Right lobe of liver (tissue), 4 donors: ENCODE measurements at regions not wholly inside any gene's neighbourhood (a gene's known extent, or its start where the extent isn't known, plus 50 kb on each side); places are given as distances from the start of the nearest gene placed in this dataset.

ENCODE experiments used
- POLR2A ChIP-seq: fragments of 450-650 bp; IDR thresholded peaks from one replicate; pipeline ENCODE4 v1.6.1; 2017; ENCODE audit warnings: antibody characterized with exemption, mild to moderate bottlenecking
- TF ChIP-seq, protein P1 (sequence below), 4 donors: fragments of 200-600 bp in 3 of 4; fragments of 450-650 bp in 1 of 4; IDR thresholded peaks; one replicate each; pipeline versions ENCODE4 v1.5.1 to v1.8.0; 2016 to 2022; ENCODE audit warnings: antibody characterized with exemption in 4 of 4, mild to moderate bottlenecking in 2 of 4
- donor health status: DM: no; HTN: no; CAD: no.
- donor health status: DM: no; HTN: no; CAD: no.
- donor health status: DM: no; HTN: yes; CAD: no.

DNA sequence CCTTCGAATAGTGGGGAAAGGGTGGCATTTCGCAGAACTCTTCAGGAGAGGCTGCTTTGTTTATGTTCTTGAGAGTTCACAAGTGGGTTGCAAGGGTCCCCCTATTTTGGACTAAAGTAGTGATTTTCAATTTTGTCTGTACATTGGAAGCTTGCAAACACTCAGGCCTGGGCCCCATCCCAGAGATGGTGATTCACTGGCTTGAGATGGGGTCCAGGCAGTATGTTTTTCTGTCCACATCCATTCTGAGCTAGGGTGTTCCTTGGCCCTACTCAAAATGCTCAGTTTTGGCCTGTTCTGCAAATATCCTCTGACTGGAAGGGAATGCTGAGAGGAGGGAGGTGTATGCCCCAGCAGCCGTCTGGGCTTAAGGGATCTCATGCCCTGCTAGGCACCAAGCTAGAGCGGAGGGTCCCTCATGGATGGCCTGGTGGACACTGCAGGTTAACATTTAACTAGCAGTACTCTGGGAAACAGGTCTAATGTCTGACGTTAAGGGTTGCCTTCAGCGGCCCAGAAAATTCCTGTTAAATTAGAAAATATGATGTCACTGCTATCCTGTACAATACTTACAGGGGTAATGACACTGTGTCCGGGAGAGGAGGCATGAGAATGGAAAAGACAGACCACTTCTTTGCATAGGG, 181.4 kb downstream of the OPA1 start:
- TF ChIP-seq, protein P1, sequence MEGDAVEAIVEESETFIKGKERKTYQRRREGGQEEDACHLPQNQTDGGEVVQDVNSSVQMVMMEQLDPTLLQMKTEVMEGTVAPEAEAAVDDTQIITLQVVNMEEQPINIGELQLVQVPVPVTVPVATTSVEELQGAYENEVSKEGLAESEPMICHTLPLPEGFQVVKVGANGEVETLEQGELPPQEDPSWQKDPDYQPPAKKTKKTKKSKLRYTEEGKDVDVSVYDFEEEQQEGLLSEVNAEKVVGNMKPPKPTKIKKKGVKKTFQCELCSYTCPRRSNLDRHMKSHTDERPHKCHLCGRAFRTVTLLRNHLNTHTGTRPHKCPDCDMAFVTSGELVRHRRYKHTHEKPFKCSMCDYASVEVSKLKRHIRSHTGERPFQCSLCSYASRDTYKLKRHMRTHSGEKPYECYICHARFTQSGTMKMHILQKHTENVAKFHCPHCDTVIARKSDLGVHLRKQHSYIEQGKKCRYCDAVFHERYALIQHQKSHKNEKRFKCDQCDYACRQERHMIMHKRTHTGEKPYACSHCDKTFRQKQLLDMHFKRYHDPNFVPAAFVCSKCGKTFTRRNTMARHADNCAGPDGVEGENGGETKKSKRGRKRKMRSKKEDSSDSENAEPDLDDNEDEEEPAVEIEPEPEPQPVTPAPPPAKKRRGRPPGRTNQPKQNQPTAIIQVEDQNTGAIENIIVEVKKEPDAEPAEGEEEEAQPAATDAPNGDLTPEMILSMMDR (IDR thresholded peaks at IDR 0.05) = no peak
- no peak for TF ChIP-seq POLR2A
